ENCODE measurements at regions not wholly inside any gene's neighbourhood (a gene's known extent, or its start where the extent isn't known, plus 50 kb on each side); places are given as distances from the start of the nearest gene placed in this dataset.

DNA sequence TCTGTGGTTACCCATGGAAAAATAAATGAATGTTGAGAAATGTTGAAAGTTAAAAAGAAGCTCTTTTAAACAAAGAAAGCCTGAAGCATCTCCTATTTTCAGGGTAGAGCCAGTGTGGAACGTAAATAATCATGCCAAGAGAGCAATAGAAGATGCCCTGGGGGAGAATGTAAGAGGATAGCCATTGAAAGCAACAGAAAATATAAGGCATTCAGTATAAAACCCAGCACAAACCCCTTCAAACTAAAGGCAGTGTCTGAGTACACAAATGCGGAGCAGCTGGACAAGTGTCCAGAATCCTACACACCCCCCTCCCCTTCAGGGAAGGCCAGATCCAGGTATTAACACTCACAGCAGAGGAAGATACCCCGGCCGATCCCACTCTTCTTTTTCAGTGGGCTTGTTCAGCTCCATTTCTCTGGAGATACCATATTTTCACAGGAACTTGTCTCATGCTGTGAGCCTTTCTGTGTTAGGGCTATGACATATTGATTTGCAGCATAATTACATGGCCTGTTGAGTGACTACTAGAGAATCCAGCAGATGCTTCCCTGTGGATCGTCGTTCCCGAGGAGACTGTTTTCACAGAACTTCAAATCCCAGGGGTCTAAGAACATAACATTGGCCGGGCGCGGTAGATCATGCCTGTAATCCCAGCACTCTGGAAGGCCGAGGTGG is 101.2 kb downstream of the PLK2 start:
- TF ChIP-seq EZH2 (IDR thresholded peaks at IDR 0.05) (no peak), EZH2phosphoT487 (IDR thresholded peaks at IDR 0.05) (no peak)
- TF ChIP-seq, protein P1, sequence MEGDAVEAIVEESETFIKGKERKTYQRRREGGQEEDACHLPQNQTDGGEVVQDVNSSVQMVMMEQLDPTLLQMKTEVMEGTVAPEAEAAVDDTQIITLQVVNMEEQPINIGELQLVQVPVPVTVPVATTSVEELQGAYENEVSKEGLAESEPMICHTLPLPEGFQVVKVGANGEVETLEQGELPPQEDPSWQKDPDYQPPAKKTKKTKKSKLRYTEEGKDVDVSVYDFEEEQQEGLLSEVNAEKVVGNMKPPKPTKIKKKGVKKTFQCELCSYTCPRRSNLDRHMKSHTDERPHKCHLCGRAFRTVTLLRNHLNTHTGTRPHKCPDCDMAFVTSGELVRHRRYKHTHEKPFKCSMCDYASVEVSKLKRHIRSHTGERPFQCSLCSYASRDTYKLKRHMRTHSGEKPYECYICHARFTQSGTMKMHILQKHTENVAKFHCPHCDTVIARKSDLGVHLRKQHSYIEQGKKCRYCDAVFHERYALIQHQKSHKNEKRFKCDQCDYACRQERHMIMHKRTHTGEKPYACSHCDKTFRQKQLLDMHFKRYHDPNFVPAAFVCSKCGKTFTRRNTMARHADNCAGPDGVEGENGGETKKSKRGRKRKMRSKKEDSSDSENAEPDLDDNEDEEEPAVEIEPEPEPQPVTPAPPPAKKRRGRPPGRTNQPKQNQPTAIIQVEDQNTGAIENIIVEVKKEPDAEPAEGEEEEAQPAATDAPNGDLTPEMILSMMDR (IDR thresholded peaks at IDR 0.05): no peak
